Activated CD4-positive, alpha-beta T cell treated with anti-CD3 and anti-CD28 coated beads, Interleukin-2, amount 50 U/mL, for 24 hours (primary cell): ENCODE measurements at regions not wholly inside any gene's neighbourhood (a gene's known extent, or its start where the extent isn't known, plus 50 kb on each side); places are given as distances from the start of the nearest gene placed in this dataset.

Experiments
- DNase-seq, 2 donors: peaks; one replicate each; pipeline ENCODE4 v3.0.0-alpha.2; 2020; ENCODE audit warnings: low read depth in 1 of 2, low spot score in 1 of 2

- no peak for DNase-seq
Measured at GRCh38 chr10:128367807-128368206, 241.6 kb upstream of the MKI67 start.

GRCh38 chr10:128369101-128369650 is 243.0 kb upstream of the MKI67 start:
- no peak for DNase-seq

GRCh38 chr10:128373071-128373749 is 247.0 kb upstream of the MKI67 start:
- no peak for DNase-seq

GRCh38 chr10:128373831-128374230 is 247.6 kb upstream of the MKI67 start:
- DNase-seq: no peak

- DNase-seq: no peak
Measured at GRCh38 chr10:128375171-128375570, 248.9 kb upstream of the MKI67 start.

GRCh38 chr10:128377364-128377987 is 251.3 kb upstream of the MKI67 start:
- DNase-seq: no peak

- DNase-seq: no peak
Measured at GRCh38 chr10:128377988-128378387, 251.8 kb upstream of the MKI67 start.

- no peak for DNase-seq
Measured at GRCh38 chr10:128380946-128381345, 254.7 kb upstream of the MKI67 start.

GRCh38 chr10:128382225-128382624 is 256.0 kb upstream of the MKI67 start:
- no peak for DNase-seq

- no peak for DNase-seq
Measured at GRCh38 chr10:128384831-128385230, 258.6 kb upstream of the MKI67 start.

GRCh38 chr10:128386231-128386630 is 260.0 kb upstream of the MKI67 start:
- no peak for DNase-seq

GRCh38 chr10:128386816-128387604 is 260.8 kb upstream of the MKI67 start:
- no peak for DNase-seq

- no peak for DNase-seq
Measured at GRCh38 chr10:128390596-128390995, 264.4 kb upstream of the MKI67 start.

GRCh38 chr10:128393546-128393945 is 267.3 kb upstream of the MKI67 start:
- DNase-seq: no peak

- no peak for DNase-seq
Measured at GRCh38 chr10:128398118-128398517, 271.9 kb upstream of the MKI67 start.

- no peak for DNase-seq
Measured at GRCh38 chr10:128398999-128399398, 272.8 kb upstream of the MKI67 start.

GRCh38 chr10:128400564-128400963 is 274.3 kb upstream of the MKI67 start:
- no peak for DNase-seq

GRCh38 chr10:128405450-128405849 is 279.2 kb upstream of the MKI67 start:
- DNase-seq: no peak

- DNase-seq: no peak
Measured at GRCh38 chr10:128411643-128412042, 285.4 kb upstream of the MKI67 start.

- no peak for DNase-seq
Measured at GRCh38 chr10:128414568-128414967, 288.3 kb upstream of the MKI67 start.

- DNase-seq: no peak
Measured at GRCh38 chr10:128416231-128416630, 290.0 kb upstream of the MKI67 start.

GRCh38 chr10:128417826-128418225 is 291.6 kb upstream of the MKI67 start:
- DNase-seq: no peak
